ENCODE measurements at regions not wholly inside any gene's neighbourhood (a gene's known extent, or its start where the extent isn't known, plus 50 kb on each side); places are given as distances from the start of the nearest gene placed in this dataset.

DNA sequence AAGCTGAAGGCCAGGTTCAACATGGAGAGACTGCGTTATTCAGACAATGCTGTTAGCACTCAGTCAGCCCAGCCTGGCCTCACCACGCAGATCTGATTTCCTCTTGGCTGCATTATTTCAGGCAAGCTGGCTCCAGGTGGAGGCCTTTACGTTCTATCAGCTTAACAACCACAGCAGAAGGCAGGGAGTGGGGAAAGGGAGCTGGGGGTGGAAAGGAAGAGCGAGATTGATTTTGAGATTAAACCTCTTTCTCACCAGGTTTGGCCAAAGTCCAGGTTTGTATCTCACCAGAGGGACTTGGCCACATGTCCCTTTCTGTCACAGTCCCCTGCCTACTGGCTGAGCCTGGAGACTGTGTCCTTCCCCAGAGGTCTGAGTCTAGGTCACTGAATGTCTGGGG, 543.7 kb upstream of the TMEM132C start:
- intact Hi-C loops (cut with micrococcal nuclease) (no loop called here), dilution Hi-C loops (cut with MboI; ENCODE audit: extremely low pct_ligation_motif_present, low sequenced_read_pairs) (no loop called here)
- H2AFZ ChIP-seq (ENCODE audit: low read depth, low read length), result no peak overlapping the region
- H3K36me3 ChIP-seq (ENCODE audit: control insufficient read depth in 2 of 2, extremely low read depth in 1 of 2, insufficient read depth in 2 of 2, low read length in 2 of 2), result no peaks in the 10 kb centered on the region
- no peaks in the 10 kb centered on the region for H3K4me1 ChIP-seq (ENCODE audit: control insufficient read depth, extremely low read depth, insufficient read depth, low read length)
- no peak overlapping the region for H3K27ac ChIP-seq (ENCODE audit: insufficient read depth, low read depth, low read length)
- no peak for TF ChIP-seq POLR2A (IDR thresholded peaks at IDR 0.05; ENCODE audit: low read depth, low read length)
- TF ChIP-seq, protein P1, sequence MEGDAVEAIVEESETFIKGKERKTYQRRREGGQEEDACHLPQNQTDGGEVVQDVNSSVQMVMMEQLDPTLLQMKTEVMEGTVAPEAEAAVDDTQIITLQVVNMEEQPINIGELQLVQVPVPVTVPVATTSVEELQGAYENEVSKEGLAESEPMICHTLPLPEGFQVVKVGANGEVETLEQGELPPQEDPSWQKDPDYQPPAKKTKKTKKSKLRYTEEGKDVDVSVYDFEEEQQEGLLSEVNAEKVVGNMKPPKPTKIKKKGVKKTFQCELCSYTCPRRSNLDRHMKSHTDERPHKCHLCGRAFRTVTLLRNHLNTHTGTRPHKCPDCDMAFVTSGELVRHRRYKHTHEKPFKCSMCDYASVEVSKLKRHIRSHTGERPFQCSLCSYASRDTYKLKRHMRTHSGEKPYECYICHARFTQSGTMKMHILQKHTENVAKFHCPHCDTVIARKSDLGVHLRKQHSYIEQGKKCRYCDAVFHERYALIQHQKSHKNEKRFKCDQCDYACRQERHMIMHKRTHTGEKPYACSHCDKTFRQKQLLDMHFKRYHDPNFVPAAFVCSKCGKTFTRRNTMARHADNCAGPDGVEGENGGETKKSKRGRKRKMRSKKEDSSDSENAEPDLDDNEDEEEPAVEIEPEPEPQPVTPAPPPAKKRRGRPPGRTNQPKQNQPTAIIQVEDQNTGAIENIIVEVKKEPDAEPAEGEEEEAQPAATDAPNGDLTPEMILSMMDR (IDR thresholded peaks at IDR 0.05; ENCODE audit: extremely low read depth in 1 of 2, insufficient read depth in 1 of 2, low read depth in 1 of 2, low read length in 2 of 2), result no peak
- TF ChIP-seq JUN (IDR thresholded peaks at IDR 0.05; ENCODE audit: borderline replicate concordance, insufficient read depth, insufficient read length, low read depth), result no peak
- TF ChIP-seq MYC (IDR thresholded peaks at IDR 0.05; ENCODE audit: low read depth, low read length), result no peak
- no peak for TF ChIP-seq POLR2AphosphoS5 (IDR thresholded peaks at IDR 0.05; ENCODE audit: insufficient read depth, low read depth, low read length)
- TF ChIP-seq FOS (IDR thresholded peaks at IDR 0.05; ENCODE audit: borderline replicate concordance, insufficient read depth, low read length), result no peak
- TF ChIP-seq EZH2 (IDR thresholded peaks at IDR 0.05; ENCODE audit: borderline replicate concordance, low read depth, low read length, severe bottlenecking), result no peak
- no peaks in the 10 kb centered on the region for H3K79me2 ChIP-seq (ENCODE audit: control insufficient read depth, insufficient read depth, low read length)
- H3K4me2 ChIP-seq (ENCODE audit: insufficient read depth, low read length), result no peak overlapping the region
- H4K20me1 ChIP-seq (replicated peaks; ENCODE audit: control insufficient read depth, extremely low read depth, insufficient read depth, low read length), result no peaks in the 10 kb centered on the region
- ChIA-PET CTCF (no interaction called here), POLR2A (no interaction called here)
- no peak overlapping the region for H3K4me3 ChIP-seq (replicated peaks in 1 of 3; ENCODE audit: insufficient read depth in 1 of 3, low read depth in 1 of 3, low read length in 3 of 3)
- BruUV-seq (replicated peaks), result no TSS peak
- no peaks in the 10 kb centered on the region for H3K9me1 ChIP-seq (replicated peaks; ENCODE audit: control insufficient read depth, extremely low read depth, insufficient read depth, low read length)
- no peak overlapping the region for H3K9ac ChIP-seq (replicated peaks; ENCODE audit: extremely low read depth, insufficient read depth, low read length)
- H3K9me3 ChIP-seq (replicated peaks; ENCODE audit: control insufficient read depth, insufficient read depth, low read length), result peaks cover 4% of the 10 kb centered on the region
- FAIRE-seq (no peak), DNase-seq (ENCODE audit: low read depth, low spot score) (no peak)
- no peaks in the 10 kb centered on the region for H3K27me3 ChIP-seq (ENCODE audit: control insufficient read depth in 2 of 2, insufficient read depth in 2 of 2, low read length in 2 of 2)

All from endothelial cell of umbilical vein (primary cell).